Retina (tissue), 1 donor: ENCODE measurements at regions not wholly inside any gene's neighbourhood (a gene's known extent, or its start where the extent isn't known, plus 50 kb on each side); places are given as distances from the start of the nearest gene placed in this dataset.

ENCODE experiments used
- DNase-seq: peaks from one replicate; pipeline ENCODE4 v3.0.0-alpha.2; 2016

DNA sequence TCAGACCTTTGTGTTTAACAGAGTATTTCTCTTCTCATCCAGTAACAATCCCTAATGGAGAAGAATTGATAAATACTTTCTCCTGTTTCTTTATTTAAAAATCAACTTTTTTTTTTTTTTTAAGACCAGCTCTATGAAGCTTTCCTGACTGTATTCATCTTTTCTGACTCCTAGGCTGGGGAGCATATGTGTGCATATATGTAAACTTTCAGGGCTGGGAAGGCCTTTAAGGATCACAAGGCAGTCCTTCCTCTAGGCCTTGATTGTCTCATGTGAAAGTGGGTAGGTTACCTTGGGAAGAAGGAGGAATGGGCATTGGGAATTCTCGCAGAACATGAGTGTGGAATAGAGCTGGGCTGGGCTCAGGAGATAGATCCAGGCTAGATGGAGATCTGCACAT lies 292.9 kb upstream of the SALL1 start:
- DNase-seq = no peak

- DNase-seq = no peak
Measured at GRCh38 chr16:51442141-51442870, 291.2 kb upstream of the SALL1 start.

DNA sequence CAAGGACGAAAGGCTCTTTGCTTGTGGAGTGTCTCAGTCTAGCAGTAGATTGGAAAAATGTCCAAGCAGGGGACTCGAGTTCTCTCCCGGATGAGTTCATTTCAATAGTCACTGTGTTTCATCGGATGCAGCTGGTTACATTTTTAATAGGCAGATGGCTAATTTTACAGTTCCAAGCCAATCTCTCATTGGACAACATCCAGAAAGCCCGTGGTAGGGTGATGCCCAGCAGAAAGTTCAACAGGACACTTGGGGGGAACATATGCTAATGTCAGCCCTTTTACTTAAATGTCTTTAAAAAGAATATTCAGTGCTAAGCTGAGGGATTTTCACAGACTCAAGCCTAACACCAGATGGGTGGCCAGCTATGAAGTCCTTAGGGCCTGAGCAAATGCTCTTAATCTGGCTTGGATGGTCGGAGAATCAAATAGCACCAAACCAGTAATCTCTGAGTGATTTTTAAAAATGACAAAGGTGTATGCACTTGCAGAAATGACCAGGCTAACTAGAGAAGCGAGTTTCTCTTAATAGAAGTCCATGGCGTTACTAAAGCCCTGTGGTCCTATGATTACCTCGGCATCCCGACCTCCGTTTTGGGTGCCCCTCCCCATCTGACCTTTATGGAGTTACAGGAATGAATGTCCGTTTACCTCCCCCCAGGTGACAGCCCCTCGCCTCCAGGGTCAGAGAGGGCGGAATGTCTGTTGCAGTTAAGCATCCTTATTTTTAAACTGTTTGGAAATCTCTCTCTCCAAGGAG lies 289.2 kb upstream of the SALL1 start:
- peak; percentile 58 for DNase-seq

- no peak for DNase-seq
Measured at GRCh38 chr16:51439271-51439670, 288.2 kb upstream of the SALL1 start.

DNA sequence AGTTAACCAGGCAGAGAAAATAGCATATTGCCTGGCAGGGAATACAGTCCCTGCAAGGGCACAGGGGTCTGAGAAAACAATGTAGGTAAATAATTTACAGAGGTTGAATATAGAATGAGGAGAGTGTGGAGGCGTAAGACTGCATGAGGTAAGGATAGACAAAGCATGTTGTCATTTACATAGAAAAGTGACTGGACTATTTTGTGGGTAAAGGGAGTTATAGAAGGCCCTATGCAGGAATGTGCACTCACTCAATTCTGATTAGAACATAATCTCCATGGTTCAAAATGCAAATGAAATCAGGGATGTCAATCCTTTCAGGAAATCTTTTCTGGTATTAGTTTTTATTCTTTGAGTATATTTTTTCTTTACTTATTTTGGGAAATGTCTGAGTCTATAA lies 285.7 kb upstream of the SALL1 start:
- no peak for DNase-seq

DNA sequence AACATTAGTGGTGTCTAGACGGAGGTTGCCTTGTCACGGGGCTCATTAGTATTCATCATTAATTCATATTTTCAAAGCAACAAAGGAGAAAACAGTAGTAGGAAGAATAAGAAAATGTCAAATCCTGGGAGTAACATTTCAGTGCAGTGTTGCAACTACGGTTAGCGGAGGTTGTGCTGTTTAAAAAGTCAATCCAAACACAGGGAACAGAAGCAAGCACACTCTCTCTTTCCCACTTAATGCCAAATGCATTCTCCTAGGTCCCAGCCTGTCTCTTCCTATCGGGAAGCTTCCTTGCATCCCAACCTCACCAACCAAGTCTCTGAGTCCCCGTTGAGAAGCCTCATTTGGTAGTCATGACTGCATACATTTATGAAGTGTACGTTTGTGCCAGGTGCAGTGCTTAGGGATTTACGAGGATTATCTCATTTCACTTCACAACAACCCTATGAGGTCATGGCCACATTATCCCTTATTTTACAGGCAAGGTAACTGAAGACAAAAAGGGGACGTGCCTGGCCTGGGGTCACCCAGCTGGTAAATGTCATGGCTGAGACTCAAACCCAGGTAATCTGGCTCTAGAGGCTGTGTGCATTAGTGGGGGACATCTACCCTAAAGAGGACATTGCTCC lies 283.6 kb upstream of the SALL1 start:
- no peak for DNase-seq

GRCh38 chr16:51433599-51433998 lies 282.5 kb upstream of the SALL1 start:
- no peak for DNase-seq

- DNase-seq = no peak
Measured at GRCh38 chr16:51431517-51432241, 280.6 kb upstream of the SALL1 start.

GRCh38 chr16:51430716-51431369 lies 279.8 kb upstream of the SALL1 start:
- DNase-seq = no peak

DNA sequence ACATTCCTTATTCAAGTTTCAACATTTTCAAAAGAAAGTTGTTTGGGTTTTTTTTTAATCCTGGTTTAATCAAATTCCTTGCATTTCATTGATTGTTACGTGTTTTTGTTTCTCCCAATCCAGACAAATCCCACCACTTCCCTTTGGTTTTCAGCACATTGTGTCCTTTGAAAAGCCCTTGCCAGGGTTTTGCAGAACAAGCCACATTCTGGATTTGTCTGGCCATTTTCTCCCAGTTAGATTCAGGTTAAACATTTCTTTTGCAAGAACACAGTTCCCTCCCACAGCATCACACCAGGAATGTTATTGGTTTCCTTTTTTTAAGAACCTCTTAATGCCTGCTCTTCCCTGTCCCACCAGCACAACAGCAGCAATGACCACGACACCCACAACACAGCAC lies 278.0 kb upstream of the SALL1 start:
- no peak for DNase-seq

DNA sequence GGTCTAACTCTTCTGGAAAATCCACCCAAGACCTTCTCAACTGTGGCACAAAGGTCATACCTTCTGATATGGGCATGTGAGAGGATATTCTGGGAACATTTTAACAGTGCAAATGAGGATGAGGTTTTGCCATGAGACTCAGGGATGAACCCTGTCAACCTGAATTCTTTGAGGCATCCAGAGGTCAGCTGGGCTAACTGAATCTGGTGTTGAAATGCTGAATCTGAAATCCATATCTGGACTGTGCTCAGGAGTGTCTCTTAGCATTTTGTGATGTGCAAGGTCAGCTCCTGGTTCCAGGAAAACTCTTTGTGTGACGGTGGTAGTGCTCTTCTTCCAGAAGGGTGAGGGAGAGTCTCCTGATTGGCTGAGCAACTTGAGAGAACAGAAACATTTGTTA lies 276.0 kb upstream of the SALL1 start:
- no peak for DNase-seq

- DNase-seq = no peak
Measured at GRCh38 chr16:51426276-51426675, 275.2 kb upstream of the SALL1 start.

DNA sequence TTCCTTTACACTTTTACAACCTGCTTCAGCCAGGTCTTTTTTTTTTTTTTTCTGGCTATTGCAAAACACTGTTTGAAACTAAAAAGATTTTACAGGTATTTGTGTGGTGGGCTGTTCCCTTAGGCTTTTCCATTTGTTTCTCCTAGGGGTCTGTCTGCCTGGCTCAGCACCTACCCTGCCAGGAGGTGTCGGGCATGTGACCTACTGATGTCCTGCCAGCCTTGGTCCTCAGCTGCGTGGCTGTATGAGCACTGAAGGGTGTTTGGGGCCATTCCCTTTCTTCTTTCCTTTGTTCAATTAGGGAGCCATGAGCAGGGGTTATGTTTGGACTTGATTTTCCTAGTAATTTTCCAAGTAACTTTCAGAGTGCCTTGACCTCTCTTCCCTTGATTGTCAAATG lies 269.2 kb upstream of the SALL1 start:
- DNase-seq = no peak

- no peak for DNase-seq
Measured at GRCh38 chr16:51419768-51420167, 268.7 kb upstream of the SALL1 start.

DNA sequence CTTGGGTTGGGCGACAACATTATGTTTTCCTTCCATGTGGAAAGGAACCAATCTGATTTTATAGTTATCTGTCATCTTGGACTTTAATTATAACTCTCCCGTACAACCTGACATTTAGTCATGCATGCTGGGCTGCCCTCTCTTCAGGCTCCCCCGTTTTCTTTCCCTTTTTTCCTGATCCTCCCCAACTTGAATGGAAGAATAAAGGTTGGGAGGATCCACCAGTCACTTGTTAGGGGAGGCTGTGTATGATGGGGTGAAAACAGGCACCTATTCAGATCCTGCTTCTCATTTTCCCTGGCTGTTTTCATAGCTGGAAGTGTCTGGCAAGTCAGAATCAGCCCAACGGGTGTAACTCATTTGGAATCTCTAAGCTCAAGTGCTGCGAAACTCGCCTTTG lies 267.2 kb upstream of the SALL1 start:
- DNase-seq = no peak

GRCh38 chr16:51416926-51417325 lies 265.9 kb upstream of the SALL1 start:
- DNase-seq = no peak

GRCh38 chr16:51410125-51410524 lies 259.1 kb upstream of the SALL1 start:
- DNase-seq = no peak

- DNase-seq = no peak
Measured at GRCh38 chr16:51409001-51409675, 258.1 kb upstream of the SALL1 start.

GRCh38 chr16:51408357-51408756 lies 257.3 kb upstream of the SALL1 start:
- no peak for DNase-seq

- DNase-seq = no peak
Measured at GRCh38 chr16:51407921-51408320, 256.9 kb upstream of the SALL1 start.

DNA sequence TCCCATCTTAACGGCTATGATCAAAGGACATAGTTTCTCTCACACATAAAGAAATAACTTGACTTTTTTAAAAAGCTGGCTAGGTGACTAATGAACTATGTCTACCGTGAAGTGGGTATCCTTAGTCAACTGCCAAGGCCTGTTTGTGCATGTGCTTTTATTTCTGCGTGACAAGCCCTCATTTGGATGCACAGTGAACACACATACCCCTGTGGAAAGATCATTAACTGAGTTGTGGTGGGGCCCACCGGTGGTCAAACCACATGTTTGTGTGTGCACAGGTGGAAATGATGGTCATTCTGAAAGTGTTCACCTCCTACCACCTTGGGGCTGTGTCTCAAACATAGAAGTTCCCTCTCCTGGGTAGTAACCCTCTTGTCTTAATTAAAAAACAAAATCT lies 256.1 kb upstream of the SALL1 start:
- no peak for DNase-seq

DNA sequence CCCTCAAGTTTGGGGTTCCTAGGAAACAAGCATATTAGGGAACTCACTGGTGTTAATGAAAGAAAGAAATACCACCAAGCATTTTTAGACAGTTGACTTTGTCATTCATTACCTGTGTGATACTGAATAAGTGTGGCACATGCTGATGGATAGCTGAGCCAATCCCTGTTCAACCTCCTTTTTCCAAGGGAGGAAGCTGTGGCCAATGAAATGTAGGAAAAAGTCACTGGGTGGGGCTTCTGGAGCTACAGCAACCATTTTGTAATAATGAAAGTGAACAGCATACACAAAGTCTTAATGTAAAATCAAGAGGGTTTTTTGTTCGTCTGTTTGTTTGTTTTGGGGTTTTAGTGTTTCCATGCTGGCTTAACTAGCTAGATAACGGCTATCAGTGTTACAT lies 254.3 kb upstream of the SALL1 start:
- no peak for DNase-seq
